NCI-H2196 (cell line): ENCODE measurements at regions not wholly inside any gene's neighbourhood (a gene's known extent, or its start where the extent isn't known, plus 50 kb on each side); places are given as distances from the start of the nearest gene placed in this dataset.

Experiments
- DNase-seq: peaks from one replicate; lab custom pipeline; 2025; ENCODE audit not compliant: unreplicated experiment; lab: John Stamatoyannopoulos, UW

DNA sequence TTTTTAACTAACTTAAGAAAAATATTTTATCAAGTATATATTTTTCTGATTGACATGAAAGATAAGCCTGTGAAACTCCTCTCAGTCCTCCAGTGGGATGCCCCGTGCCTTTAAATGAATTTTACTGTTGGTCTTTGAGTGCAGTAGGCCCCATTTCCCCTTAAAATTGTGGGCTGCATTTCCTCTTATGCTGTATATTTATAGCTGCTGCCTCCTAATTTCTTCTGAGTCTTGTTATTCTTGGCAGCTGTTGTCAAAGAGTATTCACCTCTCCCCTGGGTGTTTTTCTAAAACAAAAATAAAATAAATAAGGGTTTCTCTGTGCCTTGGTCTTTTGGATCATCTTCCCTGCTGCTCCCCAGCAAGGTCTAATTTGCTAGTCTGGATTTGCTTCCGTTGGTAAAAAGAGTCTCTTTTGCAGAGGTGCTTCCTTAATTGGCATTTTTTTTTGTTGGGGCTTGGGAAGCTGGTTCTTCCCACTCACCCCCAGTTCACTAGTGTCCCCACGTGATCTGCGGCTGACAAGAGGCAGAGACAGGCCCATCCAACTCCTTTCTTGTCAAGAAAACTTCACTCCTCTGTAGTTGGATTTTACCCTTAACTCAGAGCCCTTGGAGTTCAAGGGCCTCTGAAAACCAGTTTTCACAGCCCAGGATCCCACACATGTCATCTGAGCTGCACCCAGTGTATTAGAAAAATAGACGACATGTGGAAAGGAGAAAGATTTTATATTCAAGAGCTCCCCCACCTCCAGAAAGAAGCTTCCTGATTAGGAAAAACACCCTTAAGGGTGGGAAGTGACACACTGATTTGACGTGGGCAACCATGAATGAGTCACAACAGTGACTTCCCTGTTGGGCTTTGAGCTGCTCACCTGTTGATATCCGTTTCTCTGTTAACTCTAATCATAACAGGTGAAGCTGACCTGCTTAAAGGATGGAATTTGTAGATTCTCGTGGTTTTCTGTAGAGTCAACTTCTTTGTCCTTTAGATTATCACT, 431.5 kb downstream of the DCDC2C start:
- no peak for DNase-seq

DNA sequence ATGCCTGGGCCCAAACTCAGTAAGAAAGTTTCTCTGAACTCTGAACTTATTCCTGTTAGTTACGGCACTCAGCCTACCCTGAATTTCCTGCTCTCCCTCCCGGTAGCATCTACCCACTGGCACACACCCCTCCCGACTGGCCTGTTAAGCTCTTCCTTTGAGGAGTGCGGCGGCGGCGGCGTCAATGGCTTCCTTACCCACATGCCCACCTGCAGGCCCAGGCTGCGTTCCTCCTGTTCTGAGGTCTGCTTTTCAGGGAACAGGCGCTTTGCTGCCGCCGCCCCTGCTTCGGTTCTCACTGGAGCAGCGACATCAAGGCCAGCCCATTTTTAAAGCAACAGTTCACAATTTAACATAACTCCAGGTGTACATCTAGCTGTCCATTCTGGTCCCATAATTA, 432.4 kb downstream of the DCDC2C start:
- DNase-seq = no peak

DNA sequence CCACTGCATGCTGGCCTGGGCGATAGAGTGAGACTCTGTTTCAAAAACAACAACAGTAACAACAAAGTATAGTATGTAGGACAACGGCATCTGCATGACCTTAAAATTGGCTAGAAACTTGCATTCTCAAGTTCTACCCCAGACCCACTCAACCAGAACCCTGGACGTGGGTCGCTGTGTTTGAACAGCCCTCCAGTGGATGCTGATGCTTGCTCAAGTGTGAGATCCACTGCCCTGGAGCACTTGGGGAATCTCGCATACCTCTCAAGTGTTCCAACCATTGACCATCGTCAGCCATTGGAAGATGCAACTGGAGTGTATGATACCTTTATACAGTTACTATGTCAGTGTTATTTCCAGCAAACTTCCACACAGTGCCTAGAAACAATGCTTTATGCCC, 435.9 kb downstream of the DCDC2C start:
- DNase-seq = no peak

- no peak for DNase-seq
Observed at GRCh38 chr2:4139731-4140130, 436.4 kb downstream of the DCDC2C start.

DNA sequence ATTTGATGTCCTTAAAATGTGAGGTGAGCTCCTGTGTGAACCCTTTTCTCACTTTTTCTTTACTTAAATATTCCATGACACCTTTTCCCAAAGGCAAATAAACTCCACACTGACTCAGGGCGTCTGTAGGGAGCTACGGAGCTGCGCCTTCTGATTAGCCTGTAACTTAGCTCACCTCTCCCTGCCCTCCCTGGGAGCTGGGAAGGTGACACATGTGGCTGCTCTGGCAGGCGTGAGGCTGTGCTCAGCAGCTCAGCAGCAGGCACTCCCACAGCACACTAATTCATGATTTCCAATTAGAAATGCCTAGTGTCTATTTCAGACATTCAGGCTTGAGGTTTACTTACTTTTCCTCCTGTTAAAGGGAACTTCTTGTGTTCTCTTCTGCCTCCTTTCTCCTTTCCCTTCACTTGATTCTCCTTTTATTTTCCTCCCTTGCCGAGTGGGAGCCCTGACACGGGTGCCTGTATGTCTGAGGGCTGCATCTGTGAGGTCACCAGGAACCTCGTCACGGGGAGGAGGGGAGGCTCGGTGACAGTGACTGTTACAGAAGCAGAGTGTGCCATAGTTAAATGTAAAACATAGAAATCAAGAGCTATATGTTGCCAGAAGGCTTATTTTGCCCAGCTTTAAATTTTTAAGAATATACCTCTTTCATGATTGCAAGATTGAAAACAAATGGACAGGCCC, 437.1 kb downstream of the DCDC2C start:
- no peak for DNase-seq

DNA sequence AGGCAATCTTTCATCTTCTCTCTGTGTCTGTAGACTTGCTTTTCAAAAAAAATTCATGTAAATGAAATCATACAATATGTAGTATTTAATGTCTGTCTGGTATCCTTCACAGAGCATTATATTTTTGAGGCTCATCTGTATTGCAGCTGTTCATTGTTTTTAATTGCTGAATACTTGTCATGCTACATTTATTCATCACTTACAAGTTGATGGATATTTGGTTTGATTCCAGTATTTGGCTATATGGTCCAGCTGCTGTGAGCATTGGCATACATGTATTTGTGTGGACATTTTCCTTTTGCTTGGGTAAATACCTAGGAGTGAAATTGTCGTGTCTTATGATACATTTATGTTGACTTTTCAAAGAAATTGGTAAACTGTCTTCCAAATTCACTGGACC, 441.4 kb downstream of the DCDC2C start:
- no peak for DNase-seq

DNA sequence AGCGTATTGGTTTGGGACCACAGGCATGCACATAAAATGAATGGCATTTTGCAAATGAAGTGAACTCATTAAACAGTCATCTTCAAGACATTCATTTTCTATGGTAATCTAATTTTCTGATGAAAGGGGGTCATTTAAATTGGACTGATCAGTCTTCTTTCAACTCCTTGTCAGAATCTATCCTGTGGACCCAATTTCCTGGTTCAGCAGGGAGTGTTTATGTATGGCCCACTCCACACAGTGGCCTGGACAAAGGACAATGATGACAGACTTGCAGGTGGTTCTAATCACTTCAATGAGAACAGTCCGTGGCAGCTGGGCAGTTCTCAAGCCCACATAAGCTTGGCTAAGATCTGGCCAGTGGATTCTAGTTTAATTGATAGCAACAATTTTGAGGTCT, 448.1 kb downstream of the DCDC2C start:
- DNase-seq = no peak

DNA sequence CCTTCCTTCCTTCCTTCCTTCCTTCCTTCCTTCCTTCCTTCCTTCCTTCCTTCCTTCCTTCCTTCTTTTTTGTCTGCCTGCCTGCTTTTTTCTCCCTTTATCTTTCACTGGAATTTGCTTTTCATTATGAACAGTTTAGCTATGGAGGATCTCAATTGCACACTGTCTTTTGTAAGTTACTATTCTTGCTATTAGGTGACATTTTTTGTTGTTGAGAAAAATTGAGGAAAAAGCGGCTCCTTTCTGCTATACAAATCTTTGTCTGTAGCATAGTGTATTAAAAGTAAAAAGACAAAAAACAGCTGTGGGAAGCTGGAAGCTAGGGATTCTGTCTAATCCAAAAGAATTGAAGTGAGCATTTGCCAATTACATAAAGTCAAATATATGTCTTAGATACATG, 448.7 kb downstream of the DCDC2C start:
- DNase-seq = no peak

DNA sequence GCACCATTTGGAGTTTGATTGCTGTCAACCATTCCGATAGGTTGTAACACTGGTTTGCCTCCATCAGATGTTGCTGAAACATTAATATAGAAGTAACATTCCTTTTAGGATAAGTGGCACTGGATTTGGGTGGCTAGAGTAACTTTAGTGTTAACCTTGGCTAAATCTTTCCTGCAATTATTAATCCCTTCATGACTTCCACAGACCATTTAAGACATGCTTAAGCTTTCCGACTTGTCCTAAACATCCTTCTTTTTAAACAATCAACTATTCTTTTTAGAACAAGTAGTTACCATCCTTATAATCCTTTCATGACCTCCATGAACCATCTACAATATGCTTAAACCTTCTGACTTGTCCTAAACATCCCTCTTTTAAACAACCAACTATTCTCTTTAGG, 465.5 kb downstream of the DCDC2C start:
- DNase-seq = no peak

GRCh38 chr2:4174796-4175195, 471.4 kb downstream of the DCDC2C start:
- no peak for DNase-seq

- DNase-seq = no peak
Observed at GRCh38 chr2:4175343-4175742, 472.0 kb downstream of the DCDC2C start.

GRCh38 chr2:4180631-4181030, 477.3 kb downstream of the DCDC2C start:
- DNase-seq = no peak

- DNase-seq = no peak
Observed at GRCh38 chr2:4181062-4181461, 477.7 kb downstream of the DCDC2C start.

DNA sequence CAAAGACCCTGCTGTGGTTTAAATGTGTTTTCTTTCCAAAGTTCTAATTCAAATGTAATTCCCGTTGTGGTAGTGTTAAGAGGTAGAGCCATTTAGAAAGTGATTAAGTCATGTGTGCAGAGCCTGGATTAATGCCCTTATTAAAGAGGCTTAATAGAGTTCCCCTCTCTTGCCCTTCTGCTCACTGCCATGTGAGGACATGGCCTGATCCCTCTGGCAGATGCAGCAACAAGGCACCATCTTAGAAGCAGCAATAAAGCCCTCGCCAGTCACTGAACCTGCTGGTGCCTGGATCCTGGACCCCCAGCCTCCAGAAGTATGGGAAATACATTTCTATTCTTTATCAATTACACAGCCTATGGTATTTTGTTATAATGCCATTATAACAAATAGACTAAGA, 485.2 kb downstream of the DCDC2C start:
- DNase-seq = no peak

- DNase-seq = no peak
Observed at GRCh38 chr2:4190548-4190947, 487.2 kb downstream of the DCDC2C start.

GRCh38 chr2:4192119-4192518, 488.7 kb downstream of the DCDC2C start:
- no peak for DNase-seq

- DNase-seq = no peak
Observed at GRCh38 chr2:4214444-4215205, 511.2 kb downstream of the DCDC2C start.

DNA sequence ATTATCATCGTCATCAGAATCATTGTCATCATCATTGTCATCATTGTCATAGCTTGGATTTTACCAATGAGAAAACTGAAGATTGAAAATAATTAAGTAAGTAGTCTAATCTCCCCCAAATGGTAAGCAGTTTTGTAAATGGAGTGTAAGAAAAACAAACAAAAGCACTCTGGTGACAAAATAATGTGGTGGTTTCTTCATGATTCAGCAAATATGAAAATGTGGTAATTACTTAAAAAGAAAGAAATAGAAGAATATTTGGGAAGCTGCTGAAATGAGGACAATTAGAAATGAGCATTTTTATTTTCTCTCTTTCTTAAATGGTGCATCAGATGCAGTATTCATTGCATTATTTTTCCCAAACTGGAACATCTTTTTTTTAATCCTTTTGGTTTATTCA, 514.4 kb downstream of the DCDC2C start:
- no peak for DNase-seq

- no peak for DNase-seq
Observed at GRCh38 chr2:4219101-4219500, 515.7 kb downstream of the DCDC2C start.

DNA sequence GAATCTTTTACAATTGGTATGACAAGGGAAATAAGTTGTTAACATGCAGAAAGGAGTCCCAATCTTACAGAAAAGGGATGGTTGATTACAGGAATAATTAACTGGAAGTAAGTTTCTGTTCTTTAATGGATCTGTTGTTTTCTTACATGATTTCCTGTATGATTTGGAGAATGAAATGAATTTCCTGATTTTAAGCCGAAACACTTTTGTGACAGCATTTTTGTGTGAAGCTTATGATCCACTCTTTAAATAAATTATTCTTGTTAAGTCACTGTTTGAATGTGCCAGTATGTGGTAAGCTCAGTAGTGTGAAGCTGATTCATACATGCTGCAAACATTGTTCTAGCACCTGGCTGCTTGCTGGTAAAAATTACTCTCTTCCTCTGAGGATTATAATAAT, 516.2 kb downstream of the DCDC2C start:
- DNase-seq = no peak

GRCh38 chr2:4221434-4221833, 518.1 kb downstream of the DCDC2C start:
- no peak for DNase-seq

DNA sequence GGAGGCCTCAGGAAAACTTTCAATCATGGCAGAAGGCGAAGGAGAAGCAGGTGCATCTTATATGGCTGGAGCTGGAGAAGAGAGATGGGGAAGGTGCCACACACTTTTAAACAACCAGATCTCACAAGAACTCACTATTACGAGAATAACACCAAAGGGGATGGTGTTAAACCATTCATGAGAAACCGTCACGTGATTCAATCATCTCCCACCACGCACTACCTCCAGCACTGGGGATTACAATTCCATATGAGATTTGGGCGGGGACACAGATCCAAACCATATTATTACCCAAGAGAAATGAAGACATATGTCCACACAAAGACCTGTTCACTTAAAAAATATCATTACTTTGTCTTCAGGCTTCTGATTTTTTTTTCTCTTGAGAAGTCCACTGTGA, 518.5 kb downstream of the DCDC2C start:
- DNase-seq = no peak
